HG02870 (cell line): ENCODE measurements at regions not wholly inside any gene's neighbourhood (a gene's known extent, or its start where the extent isn't known, plus 50 kb on each side); places are given as distances from the start of the nearest gene placed in this dataset.

Experiments used
- ATAC-seq: cut with Tn5 transposase; IDR thresholded peaks from one replicate; pipeline ENCODE4 v1.9.1; 2021; ENCODE audit warnings: mild to moderate bottlenecking, moderate library complexity; ENCODE audit not compliant: unreplicated experiment

DNA sequence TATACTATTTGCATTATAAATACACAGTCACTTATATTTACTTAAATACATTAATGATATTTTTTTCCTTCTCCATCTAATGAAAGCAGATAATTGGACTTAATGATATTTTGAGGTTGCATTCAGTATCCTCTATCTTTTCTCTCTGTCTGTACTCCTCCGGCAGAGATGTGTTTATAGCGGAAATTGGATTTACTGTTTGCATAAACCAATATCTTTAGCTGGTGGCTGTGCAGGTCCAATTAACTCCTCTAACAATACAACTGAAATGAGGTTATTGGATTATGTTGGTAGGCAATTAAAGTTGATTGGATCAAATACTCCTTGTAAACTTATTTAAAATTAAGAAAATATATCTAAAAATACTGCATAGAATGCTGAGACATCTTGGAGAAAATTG, 1044.2 kb upstream of the SORCS1 start:
- ATAC-seq, result no peak

DNA sequence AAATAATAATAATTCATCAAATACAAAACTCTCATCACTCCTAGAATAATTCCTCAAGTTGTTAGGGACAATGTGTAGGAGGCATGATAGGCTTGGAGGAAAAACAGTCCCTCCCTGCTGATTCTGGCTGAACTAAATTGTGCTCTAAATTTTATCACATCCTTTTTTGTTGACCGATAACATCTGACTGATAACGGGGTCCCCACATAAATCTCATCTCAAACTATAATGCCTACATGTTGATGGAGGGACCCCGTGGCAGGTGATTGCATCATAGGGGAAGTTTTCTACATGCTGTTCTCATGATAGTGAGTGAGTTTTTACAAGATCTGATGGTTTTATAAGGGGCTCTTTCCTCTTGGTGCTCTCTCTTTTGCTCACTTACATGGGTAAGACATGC, 1043.5 kb upstream of the SORCS1 start:
- ATAC-seq, result no peak

DNA sequence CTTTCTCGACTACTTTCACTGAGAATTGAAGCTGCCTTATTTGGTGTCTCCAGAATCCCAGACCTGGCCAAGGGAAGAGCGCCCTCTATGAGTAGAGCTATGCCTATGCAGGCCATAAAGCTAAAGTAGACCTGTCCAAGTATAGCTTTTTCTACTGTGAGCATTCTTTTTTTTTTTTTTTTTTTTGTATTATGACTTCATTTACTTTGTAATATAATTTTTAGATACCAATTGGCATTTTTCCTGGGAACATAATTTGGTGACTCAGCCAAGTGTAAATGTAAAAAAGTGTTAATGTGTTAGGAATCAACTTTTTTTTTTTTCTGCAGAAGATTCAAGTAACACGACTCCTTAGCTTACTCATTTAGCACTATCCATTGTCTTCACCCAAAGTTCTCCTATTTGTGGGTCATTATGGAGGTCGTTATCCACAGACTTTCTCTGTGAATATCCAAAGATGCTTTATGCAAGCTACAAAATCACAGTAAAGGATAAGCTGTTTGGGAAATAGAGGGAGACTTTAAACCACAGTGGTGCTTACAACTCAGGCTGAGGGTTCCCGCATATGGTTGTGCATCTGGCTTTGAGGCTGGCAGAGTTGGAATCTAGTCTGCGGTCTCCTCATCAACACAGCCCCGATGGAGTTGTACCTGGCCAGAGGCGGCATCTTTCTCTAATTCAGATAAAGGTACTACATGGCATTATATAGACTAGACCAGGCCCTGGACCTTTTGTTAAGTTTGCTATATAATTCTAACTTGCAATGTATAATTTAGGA, 1040.2 kb upstream of the SORCS1 start:
- no peak for ATAC-seq

DNA sequence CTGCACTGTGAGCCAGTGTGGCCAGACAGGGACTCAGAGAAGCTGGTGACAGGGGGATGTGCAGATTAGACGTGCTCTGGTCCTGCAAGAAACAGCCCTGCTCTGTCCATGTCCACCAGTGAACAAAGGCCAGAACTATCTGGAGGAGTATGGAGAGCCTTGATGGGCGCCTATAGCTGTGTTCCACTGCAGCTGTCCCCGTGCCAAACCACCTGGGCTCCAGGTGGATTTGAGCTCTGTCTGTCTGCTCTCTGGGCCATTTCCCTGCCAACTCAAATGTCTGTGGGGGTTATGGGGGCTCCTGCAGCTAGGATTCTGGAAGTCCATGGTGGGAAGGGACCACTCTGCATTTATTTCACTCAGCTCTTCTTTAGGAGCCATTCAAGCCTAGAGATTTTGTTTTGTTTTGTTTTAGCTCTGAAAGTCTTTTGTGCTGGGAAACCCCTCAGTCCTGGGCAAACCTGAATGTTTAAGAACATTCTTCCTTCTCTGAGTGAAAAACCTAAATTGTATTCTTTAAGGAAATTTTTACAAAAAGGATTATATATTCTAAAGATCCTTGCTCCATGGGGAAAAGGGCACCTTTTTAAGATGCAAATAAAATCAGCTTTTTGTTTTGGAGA, 1039.5 kb upstream of the SORCS1 start:
- no peak for ATAC-seq

DNA sequence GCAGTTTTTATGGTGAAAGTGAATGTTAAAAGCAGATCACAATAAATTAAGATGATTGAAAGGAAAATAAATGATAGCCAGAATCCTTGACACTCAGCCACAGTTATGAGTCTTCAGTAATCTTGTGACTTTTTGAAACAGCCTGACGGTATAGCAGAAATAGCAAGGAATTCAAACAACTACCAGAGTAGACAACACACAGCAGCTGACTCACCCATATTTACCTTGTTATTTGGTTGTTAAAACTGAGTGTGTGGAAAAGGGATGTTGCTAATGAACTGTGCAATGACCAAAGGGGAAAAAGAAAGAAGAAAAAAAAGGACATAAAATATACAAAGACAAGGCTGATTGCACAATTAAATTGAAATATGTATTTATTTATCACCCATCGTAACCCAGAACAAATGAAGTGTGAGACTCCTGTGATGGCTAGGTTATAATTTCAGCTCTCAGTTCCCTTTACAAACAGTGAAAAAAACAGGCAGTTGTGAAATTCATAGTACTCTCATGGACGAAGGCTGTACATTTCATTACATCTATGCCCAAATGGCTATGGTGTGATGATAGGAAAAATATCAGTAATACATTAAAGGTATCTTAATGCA, 1023.0 kb upstream of the SORCS1 start:
- ATAC-seq, result no peak

DNA sequence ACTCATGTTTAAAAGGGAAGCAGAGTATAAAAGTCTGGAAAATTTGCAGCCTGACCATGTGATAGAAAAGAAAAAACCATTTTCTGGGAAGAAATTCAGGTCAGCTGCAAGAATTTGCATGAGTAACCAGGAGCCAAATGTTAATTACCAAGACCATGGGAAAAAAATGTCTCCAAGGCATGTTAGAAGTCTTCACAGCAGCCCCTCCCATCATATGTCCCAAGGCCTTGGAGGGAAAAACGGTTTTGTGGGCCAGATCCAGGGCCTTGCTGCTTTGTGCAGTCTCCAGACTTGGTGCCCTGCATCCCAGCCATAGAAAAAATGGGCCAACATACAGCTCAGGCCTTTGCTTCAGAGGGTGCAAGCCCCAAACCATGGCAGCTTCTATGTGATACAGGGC, 1019.6 kb upstream of the SORCS1 start:
- ATAC-seq, result no peak

DNA sequence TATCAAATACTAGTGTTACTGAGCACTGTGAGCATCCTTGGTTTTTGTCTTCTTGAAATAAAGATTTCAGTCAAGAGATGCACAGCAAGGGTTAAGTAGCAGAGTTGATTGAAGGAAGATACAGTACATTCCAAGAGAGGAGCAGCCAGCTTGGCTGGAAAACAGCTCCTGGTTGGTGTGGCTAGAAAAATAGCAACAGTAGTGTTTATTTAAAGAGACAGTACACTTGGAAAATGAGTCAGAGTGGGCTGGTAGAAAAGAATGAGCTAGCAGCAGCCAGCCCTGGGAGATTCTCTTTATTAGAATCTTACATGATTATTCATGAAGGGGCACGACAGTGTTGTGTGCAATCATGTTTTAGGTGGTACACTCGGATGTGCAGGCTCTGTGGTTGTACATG, 1016.4 kb upstream of the SORCS1 start:
- ATAC-seq, result no peak

DNA sequence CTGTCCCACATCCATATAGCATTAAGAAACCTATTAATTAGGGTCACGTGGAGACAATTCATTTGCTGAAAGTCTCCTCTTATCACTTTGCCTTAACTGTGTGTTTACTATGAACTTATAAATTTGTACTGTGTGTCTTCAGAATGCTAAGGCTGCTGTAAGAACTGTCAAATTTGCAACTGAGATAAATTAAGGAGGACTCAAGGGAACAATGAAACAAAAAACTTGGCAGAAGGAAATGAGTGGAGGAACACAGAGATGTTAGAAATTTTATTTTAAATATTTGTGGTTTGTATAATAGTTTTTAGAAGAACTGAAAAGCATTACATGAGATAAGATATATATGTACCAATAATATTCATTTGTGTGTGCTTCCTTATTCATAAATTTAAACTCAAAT, 1005.3 kb upstream of the SORCS1 start:
- no peak for ATAC-seq

DNA sequence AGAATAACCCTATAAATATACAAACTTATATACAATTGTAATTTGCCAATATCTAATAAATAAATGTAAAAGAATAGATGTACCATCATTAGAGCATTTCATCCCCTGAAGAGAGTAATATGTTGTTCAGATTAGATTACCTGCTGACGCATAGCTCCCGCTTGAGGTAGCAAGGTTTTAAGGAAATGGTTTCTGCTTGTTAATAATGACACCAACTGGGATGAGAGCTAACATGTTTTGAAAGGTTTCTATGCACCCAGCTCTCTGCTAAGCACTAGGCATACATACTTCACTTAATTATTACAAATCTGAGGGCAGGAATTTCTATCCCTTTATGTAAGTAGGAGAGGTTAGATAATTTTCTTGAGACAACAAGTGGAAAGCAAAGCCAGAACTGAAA, 1003.3 kb upstream of the SORCS1 start:
- ATAC-seq, result no peak

DNA sequence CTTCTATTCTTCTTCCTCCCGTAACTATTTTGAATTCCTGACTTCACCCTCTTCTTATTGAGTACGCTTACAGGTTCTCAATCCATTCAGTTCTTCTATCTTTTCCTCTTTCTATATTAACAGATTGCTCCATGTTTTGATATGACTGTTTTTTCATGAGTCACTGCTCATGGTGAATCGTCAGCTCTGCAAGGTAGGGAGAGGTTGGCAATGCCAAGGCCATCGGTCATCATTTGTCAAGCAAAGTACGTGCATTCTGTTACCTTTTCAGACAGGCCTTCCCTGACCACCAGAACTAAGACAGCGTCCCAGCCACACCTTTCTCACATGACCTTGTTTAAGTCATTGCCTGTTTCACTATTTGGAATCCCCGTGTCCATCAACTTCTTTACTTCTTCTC, 1001.9 kb upstream of the SORCS1 start:
- ATAC-seq, result no peak

DNA sequence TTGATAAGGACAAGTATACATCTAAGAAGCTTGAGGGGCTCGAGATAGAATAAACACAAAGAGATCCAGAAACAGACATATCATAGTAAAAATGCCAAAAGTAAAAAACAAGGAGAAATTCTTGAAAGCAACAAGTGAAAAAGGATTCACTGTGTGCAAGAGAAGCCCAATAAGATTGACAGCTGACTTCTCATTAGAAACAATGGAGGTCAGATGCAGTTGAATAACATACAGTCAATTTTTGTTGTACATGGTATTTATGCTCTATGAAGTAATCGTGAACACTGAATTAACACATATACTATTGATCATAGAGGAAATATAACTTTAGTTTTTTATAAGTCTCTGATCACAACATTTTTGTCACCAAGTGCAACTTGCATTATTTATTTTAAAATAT, 982.8 kb upstream of the SORCS1 start:
- no peak for ATAC-seq

DNA sequence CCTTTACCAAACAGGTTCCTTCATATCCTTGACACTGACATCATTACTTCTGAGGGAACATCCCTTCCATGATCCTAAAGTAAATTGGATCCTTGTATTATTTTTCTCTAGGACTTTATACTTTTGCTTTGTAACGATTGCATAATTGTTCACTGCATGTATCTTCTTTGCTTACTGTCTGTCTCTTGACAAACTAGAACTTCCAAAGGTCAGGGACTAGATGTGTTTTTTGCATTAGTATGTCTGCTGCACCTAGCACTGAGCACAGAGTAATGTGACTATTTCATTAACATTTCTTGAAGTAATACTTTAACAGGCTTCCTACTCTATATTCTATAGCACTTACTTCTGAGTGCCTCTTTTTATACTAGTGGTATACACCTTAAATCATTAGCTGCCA, 976.6 kb upstream of the SORCS1 start:
- ATAC-seq, result no peak

DNA sequence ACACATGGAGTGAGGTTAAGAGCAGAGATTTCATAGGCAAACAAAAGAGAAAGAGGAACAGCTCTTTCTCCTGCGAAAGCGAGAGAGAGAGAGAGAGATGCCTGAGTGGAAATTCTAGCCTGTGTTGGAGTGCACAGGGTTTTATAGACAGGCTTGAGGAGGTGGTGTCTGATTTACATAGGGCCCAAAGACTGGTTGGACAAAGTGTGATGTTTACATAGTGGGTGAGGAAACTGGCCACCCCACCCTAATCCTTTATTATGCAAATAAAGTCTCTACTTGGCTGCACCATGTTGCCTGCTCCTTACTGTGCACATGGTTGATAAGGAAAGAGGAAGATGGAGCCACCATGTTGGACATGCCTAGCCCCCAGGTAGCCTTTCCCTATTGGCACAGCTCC, 967.8 kb upstream of the SORCS1 start:
- ATAC-seq, result no peak

DNA sequence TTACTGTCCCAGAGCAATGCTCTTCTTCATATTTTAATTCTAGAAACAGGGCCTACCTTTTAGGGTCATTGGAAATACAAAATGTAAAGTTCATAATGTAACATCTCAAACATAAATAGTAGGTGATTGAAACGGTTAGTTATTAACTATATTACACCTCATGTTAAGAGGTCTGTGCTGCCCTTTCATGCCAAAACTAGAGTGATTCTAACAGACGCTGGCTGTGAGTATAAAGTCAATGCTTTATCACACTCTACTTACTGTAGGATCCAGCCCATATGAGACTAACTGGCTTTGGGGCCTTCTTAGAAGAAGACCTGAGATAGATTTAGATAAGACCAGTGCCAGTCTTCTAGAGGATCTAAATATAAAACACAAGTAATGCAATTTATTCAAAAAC, 966.1 kb upstream of the SORCS1 start:
- no peak for ATAC-seq

DNA sequence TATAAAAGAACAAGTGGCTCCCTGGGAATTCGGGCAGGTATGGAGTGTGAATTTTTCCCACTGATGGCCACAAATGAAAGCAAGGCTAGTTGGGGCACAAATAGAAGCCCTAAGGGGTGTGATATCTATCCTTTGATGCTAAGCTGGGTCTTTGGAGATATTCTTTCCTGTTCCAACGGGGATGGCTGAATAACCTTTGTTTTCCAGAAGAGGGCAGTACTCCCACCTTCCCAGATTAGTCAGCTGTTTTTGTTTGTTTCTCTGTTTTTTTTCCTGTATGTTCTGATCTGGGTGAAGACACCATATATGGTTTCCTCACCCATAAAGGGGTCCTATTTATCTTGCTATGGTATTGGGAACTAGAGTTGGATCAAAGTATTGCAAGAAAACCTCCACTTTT, 947.7 kb upstream of the SORCS1 start:
- ATAC-seq, result no peak

DNA sequence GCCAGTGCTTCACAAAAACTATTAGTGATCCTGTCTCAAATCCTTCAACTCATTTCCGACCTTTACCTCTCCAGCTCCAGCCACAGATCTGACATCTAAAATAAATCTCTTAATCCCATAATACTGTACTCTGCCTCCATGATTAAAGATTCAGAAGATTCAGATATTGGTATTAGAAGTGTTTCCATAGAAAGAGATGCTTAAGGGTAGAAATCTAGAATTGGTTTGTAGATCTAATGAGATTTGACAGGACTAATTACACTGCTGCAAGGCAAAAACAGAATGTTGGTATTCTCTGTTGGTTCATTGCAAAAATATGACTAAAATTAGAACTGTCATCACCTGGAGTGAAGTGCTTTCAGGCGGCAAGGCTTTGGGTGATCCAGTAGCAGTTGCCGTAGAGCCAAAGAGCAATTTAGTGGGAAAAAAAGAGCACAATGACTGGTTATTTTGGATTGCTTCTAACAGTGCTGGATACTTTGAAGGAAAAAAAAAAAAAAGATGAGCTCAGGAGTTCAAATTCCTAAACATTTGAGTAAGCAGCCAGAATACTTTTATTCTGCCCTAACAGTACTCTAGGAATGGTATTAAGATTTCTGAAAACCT, 940.1 kb upstream of the SORCS1 start:
- ATAC-seq, result no peak

DNA sequence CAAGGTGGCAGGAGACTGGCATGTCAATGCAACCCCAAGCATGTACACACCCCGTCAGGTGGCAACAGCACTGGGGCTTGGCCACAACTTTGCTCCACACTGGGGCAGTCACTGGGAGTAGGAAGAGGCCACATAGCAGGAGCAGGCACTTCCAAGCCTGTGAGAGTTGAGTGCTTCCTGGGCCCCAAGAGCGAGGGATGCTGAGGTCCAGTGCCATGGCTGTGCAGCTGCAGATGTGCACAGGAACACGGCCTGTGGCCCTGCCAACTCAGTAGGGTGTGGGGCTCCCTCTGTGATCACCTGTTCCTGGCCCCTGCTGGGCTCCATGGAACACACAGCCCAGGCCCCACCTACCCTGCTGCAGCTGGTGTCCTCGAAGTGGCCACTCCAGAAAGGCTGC, 932.8 kb upstream of the SORCS1 start:
- no peak for ATAC-seq

DNA sequence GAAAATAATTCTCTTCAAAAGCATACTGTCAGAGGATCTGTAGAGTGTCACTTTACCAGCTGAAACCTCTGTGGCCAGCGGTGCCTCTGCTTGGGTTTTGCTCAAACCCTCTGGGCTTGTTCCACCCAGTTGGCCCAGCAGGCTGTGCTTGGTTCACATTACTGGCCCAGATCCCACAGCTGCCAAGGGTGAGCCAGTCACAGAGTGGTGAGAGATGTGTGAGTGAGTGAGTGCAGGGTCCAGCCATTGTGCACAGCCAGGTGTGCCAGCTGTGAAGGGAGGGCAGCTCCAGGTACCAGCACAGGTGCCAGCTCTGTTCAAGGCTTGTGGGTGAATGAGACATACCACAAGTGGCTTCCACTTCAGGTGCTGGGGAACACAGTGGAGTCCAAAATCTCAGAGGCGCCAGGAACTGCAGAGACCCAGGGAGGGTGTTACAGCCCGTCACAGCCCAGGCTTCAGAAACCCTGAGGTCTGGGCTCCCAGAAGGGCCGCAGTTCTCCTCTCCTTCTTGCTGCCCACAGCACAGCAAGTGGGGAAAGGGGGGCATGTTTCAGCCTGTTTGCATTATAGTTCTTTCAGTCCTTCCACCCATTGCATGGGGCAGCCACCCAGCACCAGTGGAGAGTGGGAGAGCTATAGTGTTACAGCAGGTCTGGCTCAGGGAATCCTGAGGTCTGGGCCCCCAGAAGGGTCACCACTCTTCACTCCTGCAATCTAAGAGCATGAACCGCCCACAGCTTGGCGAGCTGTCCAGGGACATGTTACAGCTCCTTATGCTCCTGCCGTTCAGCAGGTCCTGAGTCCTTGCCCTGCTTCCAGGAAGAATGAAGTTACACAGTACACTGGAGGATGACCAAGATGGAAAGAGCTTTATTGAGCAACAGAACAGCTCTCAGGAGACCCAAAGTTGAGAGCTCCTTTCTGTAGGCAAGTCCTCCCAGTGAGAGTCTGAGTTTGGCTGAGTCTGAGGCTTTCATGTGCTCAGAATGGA, 931.7 kb upstream of the SORCS1 start:
- no peak for ATAC-seq

DNA sequence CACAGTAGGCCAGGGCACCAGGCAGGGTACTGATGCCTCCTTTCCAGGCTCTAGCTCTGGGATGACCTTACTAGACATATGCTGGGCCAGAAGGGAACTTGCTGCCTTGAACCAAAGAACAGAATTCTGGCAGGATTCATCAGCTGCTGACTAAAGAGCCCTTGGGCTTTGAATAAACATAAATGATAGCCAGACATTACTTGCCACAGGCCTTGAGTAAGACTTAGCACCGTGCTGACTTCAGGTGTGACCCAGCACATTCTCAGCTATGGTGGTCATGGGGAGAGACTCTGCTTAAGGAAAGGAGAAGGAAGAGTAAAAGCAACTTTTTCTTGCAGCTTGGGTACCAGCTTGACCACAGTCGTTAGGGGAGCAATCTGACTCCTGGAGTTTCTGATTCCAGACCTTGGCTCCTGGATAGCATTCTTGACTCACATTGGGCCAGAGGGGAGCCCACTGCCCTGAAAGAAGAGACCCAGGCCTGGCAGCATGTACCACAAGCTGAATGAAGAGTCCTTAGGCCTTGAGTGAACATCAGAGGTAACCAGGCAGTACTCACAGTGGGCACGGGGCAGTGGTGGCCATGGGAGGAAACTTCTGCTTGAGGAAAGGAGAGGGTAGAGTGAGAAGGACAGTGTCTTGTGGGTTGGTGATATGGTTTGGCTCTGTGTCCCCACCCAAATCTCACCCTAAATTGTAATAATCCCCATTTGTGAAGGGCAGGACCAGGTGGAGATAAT, 926.1 kb upstream of the SORCS1 start:
- ATAC-seq, result no peak

DNA sequence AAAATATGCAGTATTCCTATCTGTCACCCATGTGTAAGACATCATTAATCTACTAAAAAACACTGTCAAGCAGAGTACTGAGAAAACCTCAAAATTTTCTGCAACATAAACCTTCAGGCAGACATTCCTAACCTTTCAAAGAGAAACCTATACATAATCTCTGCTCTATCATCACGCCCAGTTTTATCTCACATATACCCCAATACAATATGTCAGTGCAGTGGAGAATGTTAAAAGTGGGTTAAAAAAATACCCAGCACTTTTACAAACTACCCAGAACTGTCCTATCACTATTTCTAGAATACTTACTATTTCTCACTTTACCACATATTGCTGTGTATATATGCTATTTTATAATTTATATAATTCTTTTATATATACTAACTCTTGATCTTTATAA, 922.0 kb upstream of the SORCS1 start:
- no peak for ATAC-seq
